Esophagus squamous epithelium (tissue), 5 donors: ENCODE measurements at regions not wholly inside any gene's neighbourhood (a gene's known extent, or its start where the extent isn't known, plus 50 kb on each side); places are given as distances from the start of the nearest gene placed in this dataset.

Source experiments
- DNase-seq: peaks from one replicate; lab custom pipeline; 2025; lab: John Stamatoyannopoulos, UW
- H3K27ac ChIP-seq, 4 donors: fragments of 200-600 bp; sonication (generic); one replicate each; pipeline ENCODE4 v1.5.1; 2016 to 2019; ENCODE audit warnings: mild to moderate bottlenecking in 1 of 4
- H3K27me3 ChIP-seq, 4 donors: fragments of 200-600 bp; sonication (generic); 1 replicate in 3 of 4; 2 replicates in 1 of 4; pipeline versions ENCODE4 v1.5.1 to v1.6.0; 2017 to 2021; ENCODE audit warnings: antibody characterized with exemption in 1 of 4
- H3K36me3 ChIP-seq, 3 donors: fragments of 200-600 bp; sonication (generic); one replicate each; pipeline ENCODE4 v1.5.1; 2016 to 2019
- H3K4me1 ChIP-seq, 3 donors: fragments of 200-600 bp; sonication (generic); one replicate each; pipeline ENCODE4 v1.5.1; 2017 to 2019
- H3K4me3 ChIP-seq, 4 donors: fragments of 200-600 bp; sonication (generic); 1 replicate in 3 of 4; 2 replicates in 1 of 4; pipeline ENCODE4 v1.5.1; 2016 to 2019; ENCODE audit warnings: mild to moderate bottlenecking in 2 of 4, moderate library complexity in 1 of 4
- H3K9me3 ChIP-seq, 3 donors: fragments of 200-600 bp; sonication (generic); one replicate each; pipeline ENCODE4 v1.5.1; 2016 to 2019
- POLR2A ChIP-seq, 4 donors: fragments of 450-650 bp; IDR thresholded peaks; one replicate each; pipeline ENCODE4 v1.6.1; 2017; ENCODE audit warnings: antibody characterized with exemption in 4 of 4, mild to moderate bottlenecking in 4 of 4, moderate library complexity in 3 of 4
- WGBS, 2 donors: methylation state at CpG; one replicate each; pipeline ENCODE4 v1.1.5; 2018; 5-methylcytosine and 5-hydroxymethylcytosine counted together
- intact Hi-C: fragments of 100-400 bp; cut with DNase I; formaldehyde crosslinking; loops from one replicate; pipeline ENCODE4 v1.15.0; 2022
- TF ChIP-seq, protein P1 (sequence below), 6 experiments: fragments of 450-650 bp in 4 of 6; fragments of 200-600 bp in 2 of 6; sonication (generic) in 2 of 6; IDR thresholded peaks; one replicate each; pipeline ENCODE4 v1.5.1; 2016 to 2019; ENCODE audit warnings: antibody characterized with exemption in 6 of 6, mild to moderate bottlenecking in 4 of 6, moderate library complexity in 4 of 6
- donor health status: DM: yes; HTN: yes; CAD: no.

DNA sequence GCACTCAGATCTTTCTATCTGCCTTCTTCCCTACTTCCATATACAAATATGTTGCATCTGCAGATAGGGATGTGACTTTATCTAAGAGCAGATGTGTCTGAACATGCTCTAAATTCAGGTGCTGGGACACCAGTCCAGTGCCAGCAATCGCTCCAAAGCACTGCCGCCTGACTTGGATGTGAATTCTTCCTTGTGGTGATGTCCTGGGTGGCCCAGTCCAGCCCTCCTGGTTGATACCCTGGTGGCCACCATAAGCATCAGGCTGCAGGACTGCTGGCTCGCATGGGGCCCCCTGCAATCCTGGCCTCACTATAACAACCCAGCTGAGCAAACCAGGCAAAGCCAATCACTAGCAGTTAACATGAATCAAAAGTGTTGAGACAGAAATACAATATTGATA is 149.2 kb upstream of the PDE1C start:
- Histone ChIP-seq H3K9me3 (no peaks in the 10 kb centered on the region), H3K4me1 (no peaks in the 10 kb centered on the region), H3K4me3 (no peak overlapping the region), H3K27ac (no peak overlapping the region), H3K36me3 (no peaks in the 10 kb centered on the region), H3K27me3 (no peaks in the 10 kb centered on the region)
- no peak for TF ChIP-seq POLR2A (IDR thresholded peaks at IDR 0.05)
- TF ChIP-seq, protein P1, sequence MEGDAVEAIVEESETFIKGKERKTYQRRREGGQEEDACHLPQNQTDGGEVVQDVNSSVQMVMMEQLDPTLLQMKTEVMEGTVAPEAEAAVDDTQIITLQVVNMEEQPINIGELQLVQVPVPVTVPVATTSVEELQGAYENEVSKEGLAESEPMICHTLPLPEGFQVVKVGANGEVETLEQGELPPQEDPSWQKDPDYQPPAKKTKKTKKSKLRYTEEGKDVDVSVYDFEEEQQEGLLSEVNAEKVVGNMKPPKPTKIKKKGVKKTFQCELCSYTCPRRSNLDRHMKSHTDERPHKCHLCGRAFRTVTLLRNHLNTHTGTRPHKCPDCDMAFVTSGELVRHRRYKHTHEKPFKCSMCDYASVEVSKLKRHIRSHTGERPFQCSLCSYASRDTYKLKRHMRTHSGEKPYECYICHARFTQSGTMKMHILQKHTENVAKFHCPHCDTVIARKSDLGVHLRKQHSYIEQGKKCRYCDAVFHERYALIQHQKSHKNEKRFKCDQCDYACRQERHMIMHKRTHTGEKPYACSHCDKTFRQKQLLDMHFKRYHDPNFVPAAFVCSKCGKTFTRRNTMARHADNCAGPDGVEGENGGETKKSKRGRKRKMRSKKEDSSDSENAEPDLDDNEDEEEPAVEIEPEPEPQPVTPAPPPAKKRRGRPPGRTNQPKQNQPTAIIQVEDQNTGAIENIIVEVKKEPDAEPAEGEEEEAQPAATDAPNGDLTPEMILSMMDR (IDR thresholded peaks at IDR 0.05), result no peak
- no peak for DNase-seq
- intact Hi-C loops, result no loop called here
- WGBS, 2 donors, result 78 to 92% methylated on average over 2 to 3 of the region's 3 CpGs

DNA sequence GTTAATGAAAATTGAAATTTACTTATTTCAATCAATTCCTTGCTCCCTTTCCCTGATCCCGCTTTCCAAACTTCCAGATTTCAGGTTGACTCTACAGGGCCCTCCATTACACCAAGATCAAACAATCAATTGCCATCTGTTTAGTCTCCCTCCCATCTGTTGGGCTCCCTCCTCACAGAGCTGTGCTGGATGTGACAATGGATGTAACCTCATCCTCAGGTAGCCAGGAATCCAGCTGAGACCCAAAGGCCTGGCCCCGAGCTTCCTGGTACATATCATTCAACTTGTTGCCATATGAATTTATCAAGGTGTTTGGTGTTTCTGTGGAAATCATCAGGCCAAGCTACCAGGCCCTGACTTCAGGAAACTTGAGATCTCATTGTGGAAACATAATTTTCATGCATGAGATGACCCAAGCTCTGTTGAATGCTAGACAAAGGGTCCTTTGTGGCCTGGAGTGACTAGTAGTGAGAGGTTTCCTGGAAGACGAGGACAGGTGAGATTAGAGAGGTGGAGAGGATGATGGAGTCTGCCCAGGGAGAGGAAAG is 148.6 kb upstream of the PDE1C start:
- Histone ChIP-seq H3K4me3 (no peak overlapping the region), H3K9me3 (no peaks in the 10 kb centered on the region), H3K4me1 (no peaks in the 10 kb centered on the region), H3K27ac (no peak overlapping the region), H3K27me3 (no peaks in the 10 kb centered on the region), H3K36me3 (no peaks in the 10 kb centered on the region)
- TF ChIP-seq, protein P1 (IDR thresholded peaks at IDR 0.05), result no peak
- WGBS, 2 donors, result 59 to 75% methylated on average over 3 of the region's 3 CpGs
- DNase-seq, result no peak
- intact Hi-C loops, result no loop called here

DNA sequence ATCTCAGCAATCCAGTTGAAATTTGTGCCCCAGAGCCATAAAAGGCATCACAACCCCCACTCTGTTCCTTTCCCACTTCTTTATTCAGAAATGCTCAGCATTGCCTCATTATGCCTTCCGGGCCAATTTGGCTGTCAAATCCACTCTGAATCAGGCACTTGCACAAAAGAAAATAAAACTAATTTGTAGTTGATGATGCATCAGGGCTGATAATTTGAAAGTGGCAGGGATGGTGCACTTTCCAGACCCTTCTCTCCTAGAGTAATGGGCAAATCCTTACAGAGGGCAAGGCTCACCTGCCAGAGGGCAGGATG is 147.9 kb upstream of the PDE1C start:
- TF ChIP-seq, protein P1 (IDR thresholded peaks at IDR 0.05), result no peak
- TF ChIP-seq POLR2A (IDR thresholded peaks at IDR 0.05), result no peak
- Histone ChIP-seq H3K4me1 (no peaks in the 10 kb centered on the region), H3K27me3 (no peaks in the 10 kb centered on the region), H3K4me3 (no peak overlapping the region), H3K27ac (no peak overlapping the region), H3K36me3 (no peaks in the 10 kb centered on the region), H3K9me3 (no peaks in the 10 kb centered on the region)
- intact Hi-C loops, result no loop called here
- 64% methylated on average over 1 of the region's 1 CpG for WGBS, 2 donors
- DNase-seq, result no peak

DNA sequence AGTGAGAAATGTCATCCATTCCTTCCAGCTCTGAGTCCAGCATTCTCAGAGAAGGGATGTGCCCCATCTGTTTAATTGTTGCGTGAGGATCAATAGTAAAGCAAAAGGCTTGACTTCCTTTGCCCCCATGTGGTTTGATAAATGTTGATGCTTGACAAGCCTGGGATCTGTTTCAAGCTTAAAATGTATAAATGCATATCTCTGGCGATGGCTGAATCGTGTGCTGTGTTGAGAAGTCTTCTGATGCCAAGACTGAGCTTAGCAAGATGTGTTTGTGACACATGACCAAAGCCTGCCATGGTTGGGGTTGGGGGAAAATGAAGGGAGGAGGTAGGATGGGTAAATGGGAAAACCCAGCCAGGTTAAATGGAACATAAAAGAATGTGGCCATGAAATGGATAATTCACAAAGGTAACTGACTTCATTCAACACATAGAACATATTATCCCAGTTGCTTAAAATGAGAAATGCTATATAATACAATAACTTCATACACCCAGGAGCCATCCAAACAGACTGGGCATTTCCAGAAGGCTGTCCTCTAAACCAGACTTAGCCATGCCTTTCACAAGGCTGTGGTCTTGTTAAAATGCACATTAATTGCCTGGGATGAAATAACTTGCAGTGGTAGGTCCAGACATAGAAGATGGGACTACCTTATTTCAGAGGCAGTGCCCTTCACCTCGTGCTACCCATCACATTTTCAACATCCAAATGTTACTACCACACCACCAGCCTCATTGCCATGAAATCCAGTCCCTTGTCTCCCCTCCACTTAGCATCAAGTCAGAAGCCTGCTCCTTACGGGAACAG is 147.3 kb upstream of the PDE1C start:
- 39 to 53% methylated on average over 4 of the region's 5 CpGs for WGBS, 2 donors
- Histone ChIP-seq H3K27ac (no peak overlapping the region), H3K4me3 (no peak overlapping the region), H3K4me1 (no peaks in the 10 kb centered on the region), H3K27me3 (no peaks in the 10 kb centered on the region), H3K9me3 (no peaks in the 10 kb centered on the region), H3K36me3 (no peaks in the 10 kb centered on the region)
- no peak for DNase-seq
- TF ChIP-seq, protein P1 (IDR thresholded peaks at IDR 0.05), result no peak
- TF ChIP-seq POLR2A (IDR thresholded peaks at IDR 0.05), result no peak
- intact Hi-C loops, result no loop called here

DNA sequence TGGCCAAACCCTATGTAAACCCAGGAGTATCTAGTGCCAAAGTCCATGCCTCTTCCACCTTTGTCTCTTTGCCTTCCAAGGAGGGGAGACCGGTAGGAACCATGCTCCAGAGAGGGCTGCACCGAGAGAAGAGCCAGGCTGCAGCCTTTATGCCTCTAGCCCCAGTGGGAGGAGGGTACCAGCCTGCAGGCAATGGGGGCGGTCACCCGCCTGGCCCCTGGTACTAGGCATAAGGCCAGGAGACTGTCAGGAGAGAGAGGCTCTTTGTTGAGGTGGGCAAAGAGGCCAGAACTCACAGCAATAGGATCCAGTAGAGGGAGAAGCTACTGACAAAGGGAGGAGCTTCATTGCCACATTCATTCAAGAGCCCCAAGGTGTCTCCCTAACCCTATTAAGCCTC is 146.6 kb upstream of the PDE1C start:
- TF ChIP-seq, protein P1 (IDR thresholded peaks at IDR 0.05), result no peak
- no peak for TF ChIP-seq POLR2A (IDR thresholded peaks at IDR 0.05)
- H3K4me1 ChIP-seq, result no peaks in the 10 kb centered on the region
- intact Hi-C loops, result no loop called here
- no peak overlapping the region for H3K4me3 ChIP-seq
- 60% methylated on average over 1 of the region's 4 CpGs; no CpG with 5 or more reads in 1 of the 2 donors for WGBS, 2 donors
- H3K36me3 ChIP-seq, result no peaks in the 10 kb centered on the region
- H3K27me3 ChIP-seq, result no peaks in the 10 kb centered on the region
- H3K27ac ChIP-seq, result no peak overlapping the region
- no peak for DNase-seq
- H3K9me3 ChIP-seq, result no peaks in the 10 kb centered on the region
